Loucy (cell line): ENCODE measurements at regions not wholly inside any gene's neighbourhood (a gene's known extent, or its start where the extent isn't known, plus 50 kb on each side); places are given as distances from the start of the nearest gene placed in this dataset.

Source experiments
- EZH2phosphoT487 ChIP-seq: fragments of 200-600 bp; IDR thresholded peaks from 2 replicates; pipeline ENCODE4 v1.6.1; 2018; ENCODE audit warnings: antibody characterized with exemption, mild to moderate bottlenecking, moderate library complexity, borderline replicate concordance
- TF ChIP-seq, protein P1 (sequence below): fragments of 200-600 bp; sonication (generic); conservative IDR thresholded peaks from 2 replicates; pipeline ENCODE4 v1.5.1; 2014; ENCODE audit warnings: mild to moderate bottlenecking, antibody characterized with exemption, low read length

DNA sequence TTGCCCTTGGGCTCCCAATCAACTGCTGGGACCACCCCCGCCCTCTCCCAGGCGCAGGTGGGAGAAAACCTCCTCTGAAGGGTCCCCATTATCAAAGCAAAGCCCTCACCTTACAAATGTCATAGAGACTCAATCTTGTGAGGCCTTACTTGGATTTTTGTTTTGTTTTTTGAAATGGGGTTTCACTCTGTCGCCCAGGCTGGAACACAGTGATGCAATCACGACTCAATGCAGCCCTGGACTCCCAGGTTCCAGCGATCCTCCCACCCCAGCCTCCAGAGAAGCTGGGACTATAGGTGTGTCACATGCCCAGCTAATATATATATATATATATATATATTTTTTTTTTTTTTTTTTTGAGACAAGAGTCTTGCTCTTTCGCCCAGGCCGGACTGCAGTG is 57.5 kb upstream of the WIPI2 start:
- TF ChIP-seq, protein P1, sequence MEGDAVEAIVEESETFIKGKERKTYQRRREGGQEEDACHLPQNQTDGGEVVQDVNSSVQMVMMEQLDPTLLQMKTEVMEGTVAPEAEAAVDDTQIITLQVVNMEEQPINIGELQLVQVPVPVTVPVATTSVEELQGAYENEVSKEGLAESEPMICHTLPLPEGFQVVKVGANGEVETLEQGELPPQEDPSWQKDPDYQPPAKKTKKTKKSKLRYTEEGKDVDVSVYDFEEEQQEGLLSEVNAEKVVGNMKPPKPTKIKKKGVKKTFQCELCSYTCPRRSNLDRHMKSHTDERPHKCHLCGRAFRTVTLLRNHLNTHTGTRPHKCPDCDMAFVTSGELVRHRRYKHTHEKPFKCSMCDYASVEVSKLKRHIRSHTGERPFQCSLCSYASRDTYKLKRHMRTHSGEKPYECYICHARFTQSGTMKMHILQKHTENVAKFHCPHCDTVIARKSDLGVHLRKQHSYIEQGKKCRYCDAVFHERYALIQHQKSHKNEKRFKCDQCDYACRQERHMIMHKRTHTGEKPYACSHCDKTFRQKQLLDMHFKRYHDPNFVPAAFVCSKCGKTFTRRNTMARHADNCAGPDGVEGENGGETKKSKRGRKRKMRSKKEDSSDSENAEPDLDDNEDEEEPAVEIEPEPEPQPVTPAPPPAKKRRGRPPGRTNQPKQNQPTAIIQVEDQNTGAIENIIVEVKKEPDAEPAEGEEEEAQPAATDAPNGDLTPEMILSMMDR, result no peak
- TF ChIP-seq EZH2phosphoT487, result no peak
